HCEC 1CT (cell line): ENCODE measurements at regions not wholly inside any gene's neighbourhood (a gene's known extent, or its start where the extent isn't known, plus 50 kb on each side); places are given as distances from the start of the nearest gene placed in this dataset.

Experiments used
- DNase-seq: peaks from one replicate; pipeline ENCODE4 v3.0.0-alpha.2; 2017

DNA sequence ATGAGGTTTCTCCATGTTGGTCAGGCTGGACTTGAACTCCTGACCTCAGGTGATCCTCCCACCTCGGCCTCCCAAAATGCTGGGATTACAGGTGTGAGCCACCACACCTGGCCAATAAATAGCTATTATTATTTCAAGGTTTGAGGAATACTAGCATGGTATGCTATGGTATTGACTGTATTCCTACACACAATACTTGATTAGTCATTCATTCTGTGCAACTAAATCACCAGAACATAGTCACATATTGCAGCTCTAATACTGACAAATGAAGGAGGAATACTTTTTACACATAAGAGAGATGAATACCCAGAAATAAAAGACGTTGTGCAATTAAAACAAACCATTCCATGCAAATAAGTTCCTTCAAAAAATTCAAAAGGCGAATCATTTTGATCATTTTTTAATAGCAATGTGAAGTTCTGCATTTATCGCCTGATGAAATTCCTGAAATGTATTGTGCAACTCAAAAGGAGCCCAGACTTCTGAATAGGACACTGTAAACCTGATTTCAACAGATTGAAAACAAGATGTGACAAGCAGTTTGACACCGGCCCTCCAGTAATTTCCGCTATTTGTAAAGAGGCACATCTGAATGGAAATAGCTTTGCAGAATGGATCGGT, 687.4 kb upstream of the SEMA6A start:
- DNase-seq: no peak

DNA sequence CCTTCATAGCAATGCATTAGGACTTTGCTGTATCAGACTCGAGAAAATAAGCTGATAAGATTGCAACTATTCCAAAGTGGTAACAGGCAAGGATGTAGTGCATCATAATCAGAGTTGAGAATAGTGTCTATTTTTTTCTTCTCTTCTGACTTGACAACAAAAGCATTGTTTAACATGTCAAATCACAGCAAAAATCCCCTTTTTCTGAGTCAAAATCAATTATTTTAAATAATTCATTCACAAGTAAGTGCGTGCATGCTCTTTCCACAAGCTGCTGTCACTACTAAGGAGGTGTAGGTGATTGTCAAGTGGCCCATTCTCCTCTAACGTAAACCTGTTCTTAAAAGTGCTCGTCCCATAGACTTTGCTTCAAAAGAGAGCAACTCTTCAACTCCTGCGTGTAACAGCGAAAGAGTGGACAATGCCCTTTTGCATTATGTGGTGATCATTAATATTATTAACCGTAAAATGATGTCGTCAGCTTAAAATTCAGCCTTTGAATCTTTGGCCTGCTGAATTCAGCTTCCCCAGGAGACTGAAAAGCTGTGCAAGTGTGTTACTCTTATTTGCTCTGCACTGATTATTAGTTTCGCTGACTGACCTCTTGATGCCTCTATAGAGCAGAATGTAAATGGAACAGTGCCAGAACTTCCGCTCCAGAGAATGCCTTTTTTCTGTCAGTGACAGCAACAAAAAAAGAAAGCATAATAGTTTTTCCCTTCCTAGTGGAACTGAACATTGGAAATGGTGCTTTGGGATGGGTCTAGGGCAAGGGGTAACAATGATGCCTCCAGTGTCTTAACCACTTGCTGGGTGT, 680.8 kb upstream of the SEMA6A start:
- no peak for DNase-seq

GRCh38 chr5:117252566-117252965, 677.9 kb upstream of the SEMA6A start:
- no peak for DNase-seq

- no peak for DNase-seq
These were observed 674.6 kb upstream of the SEMA6A start for GRCh38 chr5:117249086-117249815.

GRCh38 chr5:117246424-117246823, 671.8 kb upstream of the SEMA6A start:
- DNase-seq: no peak

DNA sequence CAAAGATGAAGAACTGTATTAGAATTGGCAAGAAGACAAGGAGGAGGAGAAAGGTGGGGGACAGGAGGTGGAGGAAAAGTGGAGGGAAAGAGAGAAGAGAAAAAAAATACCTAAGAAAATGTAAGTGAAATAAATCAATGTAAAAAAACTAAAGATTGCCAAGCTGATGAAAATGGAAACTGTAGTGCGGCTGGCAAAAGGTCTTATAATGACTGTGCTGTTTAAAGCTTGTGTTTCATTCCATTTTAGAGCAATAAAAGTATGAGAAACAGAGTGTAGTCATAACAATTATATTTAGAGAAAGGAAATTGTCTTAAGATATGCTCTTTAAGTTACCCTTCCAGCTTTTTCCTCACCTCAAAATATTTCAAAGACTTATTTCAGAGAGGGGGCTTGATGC, 670.5 kb upstream of the SEMA6A start:
- no peak for DNase-seq

- no peak for DNase-seq
These were observed 667.4 kb upstream of the SEMA6A start for GRCh38 chr5:117242028-117242427.

- DNase-seq: no peak
These were observed 662.3 kb upstream of the SEMA6A start for GRCh38 chr5:117236941-117237340.

GRCh38 chr5:117235786-117236185, 661.2 kb upstream of the SEMA6A start:
- no peak for DNase-seq

- no peak for DNase-seq
These were observed 655.8 kb upstream of the SEMA6A start for GRCh38 chr5:117230375-117230774.

DNA sequence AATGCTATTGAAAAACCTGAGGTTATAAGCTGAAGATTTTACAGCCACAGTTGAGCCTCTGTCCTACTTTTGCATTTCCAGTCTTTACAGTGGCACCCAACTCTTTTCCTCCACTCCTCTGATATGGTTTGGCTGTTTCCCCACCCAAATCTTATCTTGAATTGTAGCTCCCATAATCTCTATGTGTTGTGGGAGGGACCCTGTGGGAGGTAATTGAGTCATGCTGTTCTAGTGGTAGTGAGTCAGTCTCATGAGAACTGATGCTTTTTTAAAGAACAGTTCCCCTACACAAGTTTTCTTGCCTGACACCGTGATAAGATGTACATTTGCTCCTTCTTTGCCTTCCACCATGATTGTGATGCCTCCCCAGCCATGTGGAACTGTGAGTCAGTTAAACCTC, 646.1 kb upstream of the SEMA6A start:
- no peak for DNase-seq

DNA sequence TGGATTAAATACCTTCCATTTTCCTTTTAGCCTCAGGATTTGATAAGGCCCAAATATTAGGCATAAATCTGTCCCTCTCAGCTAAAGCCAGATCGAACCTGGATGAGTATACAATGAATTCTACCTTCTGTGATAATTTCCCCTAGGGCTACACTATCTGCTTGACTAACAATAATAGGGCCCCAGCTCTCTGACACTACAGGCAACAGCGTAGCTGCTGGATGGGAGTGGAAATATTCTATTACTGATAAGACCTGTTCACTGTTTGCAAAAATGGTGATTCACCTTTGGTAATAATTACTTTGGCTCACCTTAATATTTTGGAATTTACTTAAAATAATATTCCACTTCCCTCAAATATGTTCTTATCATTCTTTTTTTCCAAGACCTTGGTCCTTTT, 644.2 kb upstream of the SEMA6A start:
- no peak for DNase-seq

- no peak for DNase-seq
These were observed 638.2 kb upstream of the SEMA6A start for GRCh38 chr5:117212866-117213265.

DNA sequence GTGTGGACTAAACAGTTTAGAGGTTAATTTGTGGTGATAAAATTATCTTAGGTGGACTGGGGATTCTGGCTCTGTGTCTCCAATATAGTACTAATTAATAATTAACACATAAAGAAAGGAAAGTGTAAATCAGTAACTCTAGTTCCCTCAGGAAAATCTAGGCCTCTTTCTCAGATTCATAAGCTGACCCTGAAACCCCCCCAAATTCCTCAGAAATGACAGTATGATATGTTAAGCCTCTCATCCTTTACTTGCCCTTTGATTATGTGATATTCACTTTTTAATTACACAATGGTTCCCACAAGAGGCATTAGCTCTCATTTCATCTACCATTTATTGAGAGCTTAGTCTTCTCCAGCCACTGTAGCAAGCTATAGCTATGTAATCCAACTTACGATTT, 636.2 kb upstream of the SEMA6A start:
- no peak for DNase-seq

DNA sequence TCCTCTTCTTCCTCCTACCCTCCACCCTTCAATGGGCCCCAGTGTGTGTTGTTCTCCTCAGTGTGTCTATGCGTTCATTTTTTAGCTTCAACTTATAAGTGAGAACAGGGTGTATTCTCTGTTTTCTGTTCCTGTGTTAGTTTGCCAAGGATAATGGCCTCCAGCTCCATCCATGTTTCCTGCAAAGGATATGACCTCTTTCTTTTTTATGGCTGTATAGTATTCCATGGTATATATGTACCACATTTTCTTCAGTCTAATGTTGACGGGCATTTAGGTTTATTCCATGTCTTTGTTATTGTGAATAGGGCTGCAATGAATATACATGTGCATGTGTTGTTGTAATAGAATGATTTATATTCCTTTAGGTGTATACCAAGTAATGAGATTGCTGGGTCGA, 634.9 kb upstream of the SEMA6A start:
- no peak for DNase-seq

DNA sequence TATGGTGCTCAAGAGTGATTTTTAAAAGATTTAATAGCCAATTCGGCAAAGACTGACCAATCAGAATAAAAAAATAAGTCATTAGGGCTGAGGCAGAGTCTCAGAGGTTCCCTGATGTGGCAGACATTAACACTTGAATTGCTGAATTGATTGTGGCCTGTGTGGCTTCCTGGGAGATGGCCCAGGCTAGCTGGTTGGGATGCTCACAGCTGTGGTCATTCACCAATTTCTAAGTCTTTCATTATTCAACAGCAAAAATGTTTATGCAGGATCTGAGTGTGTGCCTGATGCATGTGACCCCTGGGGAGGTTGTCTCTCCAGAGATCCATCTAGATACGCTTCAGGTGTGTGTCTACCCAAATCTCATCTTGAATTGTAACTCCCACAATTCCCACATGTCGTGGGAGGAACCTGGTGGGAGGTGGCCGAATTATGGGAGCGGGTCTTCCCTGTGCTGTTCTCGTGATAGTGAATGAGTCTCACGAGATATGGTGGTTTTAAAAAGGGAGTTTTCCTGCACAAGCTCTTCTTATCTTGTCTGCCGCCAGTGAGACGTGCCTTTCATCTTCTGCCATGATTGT, 632.6 kb upstream of the SEMA6A start:
- DNase-seq: no peak

DNA sequence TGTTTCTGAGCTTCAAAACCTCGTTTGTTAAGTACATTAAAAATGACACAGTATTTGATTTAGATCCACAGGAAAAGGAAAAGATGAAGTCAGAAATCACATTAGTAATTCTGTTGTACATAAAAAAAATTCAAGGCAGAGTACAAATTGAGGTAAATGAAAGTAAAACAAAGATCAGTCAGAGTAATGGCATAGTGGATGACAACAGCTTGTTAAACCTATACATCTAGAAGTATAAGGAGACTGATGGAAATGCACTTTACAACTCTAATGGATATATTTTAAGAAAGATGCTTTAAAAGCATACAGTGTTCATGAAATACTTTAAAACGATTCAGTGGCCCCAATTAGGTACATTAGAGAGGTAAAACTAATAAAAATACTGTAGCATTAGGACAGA, 631.3 kb upstream of the SEMA6A start:
- no peak for DNase-seq

DNA sequence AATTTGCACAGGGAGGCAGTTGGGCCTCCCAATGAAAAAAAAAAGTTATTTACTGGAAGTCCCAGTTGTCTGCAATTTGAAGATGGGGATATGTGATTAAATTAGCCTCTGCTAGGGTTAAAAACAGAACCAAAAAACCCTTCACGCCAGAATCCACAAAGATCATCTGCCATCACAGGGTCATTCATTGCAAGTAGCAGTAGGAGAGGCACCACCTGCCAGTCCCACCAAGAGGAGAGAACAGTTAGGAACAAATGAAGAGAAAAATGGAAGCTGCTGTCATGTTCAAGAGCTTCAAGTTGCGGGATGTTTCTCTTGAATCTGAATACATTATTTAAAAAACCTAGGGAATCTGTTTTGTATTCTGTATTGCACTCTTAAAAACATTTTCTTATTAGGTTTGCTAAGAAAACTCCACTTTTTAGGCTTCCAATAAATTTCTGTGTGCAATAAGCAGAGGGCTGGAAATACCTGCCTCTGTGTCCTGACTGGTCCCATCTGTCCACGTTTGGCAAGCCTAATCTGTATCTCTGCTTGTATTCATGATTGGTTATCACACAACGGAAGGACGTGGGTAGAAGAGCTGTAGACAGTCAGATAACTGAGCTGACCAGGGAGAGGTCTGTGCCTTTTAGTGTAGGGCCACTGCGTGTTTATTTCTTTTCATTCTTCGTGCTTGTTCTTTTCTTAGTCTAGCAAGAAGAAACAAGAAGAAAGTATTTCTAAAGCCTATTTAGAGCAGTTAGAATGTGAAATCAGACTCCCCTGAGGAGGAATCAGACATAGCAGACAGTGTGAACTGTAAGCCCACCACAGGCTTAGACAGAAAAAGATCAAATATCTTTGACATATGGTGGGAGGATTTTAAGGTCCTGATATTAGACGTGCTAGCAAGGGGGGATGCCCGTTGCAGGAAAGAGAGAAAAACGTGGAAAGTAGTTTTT, 630.6 kb upstream of the SEMA6A start:
- no peak for DNase-seq

DNA sequence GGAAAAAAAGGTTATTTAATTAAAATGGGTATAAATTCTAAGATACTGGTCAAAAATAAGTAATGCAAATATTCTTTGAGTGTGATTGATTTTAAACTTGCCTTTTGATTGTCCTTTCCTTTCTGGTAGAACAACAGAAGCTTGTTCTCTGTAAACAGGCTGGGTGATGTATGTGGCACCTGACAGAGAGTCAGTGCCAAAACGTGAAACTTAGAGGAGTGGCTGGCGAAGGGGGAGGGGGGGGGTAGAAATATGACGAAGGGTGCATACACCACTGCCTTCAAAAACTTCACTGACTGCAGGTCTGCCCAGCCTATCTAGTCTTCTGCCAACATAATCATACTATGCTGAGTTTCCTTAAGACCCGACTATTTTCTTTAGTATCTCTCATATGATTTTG, 629.8 kb upstream of the SEMA6A start:
- no peak for DNase-seq

- DNase-seq: no peak
These were observed 629.0 kb upstream of the SEMA6A start for GRCh38 chr5:117203584-117203983.

GRCh38 chr5:117201001-117201400, 626.4 kb upstream of the SEMA6A start:
- DNase-seq: no peak

GRCh38 chr5:117195076-117195475, 620.5 kb upstream of the SEMA6A start:
- no peak for DNase-seq

DNA sequence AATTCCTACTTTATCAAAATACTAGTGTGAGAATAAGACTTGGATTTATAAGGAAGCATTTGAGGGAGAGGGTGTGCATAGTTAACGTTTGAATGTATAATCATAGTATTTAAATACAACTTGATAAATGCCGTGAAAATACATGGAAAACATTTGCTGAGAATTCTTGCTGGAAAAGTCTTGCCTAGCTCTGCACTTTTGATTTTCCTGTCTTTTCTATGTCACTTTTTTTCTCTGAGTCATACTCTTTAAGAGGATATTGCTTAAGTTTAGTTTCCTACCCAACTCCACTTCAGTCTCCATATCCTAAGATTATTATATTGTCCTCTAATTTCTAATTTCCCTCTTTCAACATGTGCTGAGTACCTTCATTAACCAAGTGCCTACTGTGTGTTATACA, 616.6 kb upstream of the SEMA6A start:
- DNase-seq: no peak
